SK-N-DZ (cell line): ENCODE measurements at regions not wholly inside any gene's neighbourhood (a gene's known extent, or its start where the extent isn't known, plus 50 kb on each side); places are given as distances from the start of the nearest gene placed in this dataset.

Source experiments
- small RNA-seq, 2 experiments: library from RNA; depleted of rRNA; stranded (forward); fragments of <200 nt; gene quantifications; one replicate each; pipeline ENCODE3, GENCODE V24; 2014

Small RNA genes in the stretch of these regions (small RNA-seq; reads per million reads assigned to genes)
- gene MIR30A (54.2 to 768 reads per million in 2 experiments), gene MIR30C2 (0.18 to 2.2 reads per million in 2 experiments), gene RNU4-66P (4.9 to 5.9 reads per million in 2 experiments)
